ENCODE measurements at regions not wholly inside any gene's neighbourhood (a gene's known extent, or its start where the extent isn't known, plus 50 kb on each side); places are given as distances from the start of the nearest gene placed in this dataset.
"Not testable (repeated sequence)": the region's sequence is repeated elsewhere in the genome, so short reads cannot be mapped to it uniquely, and the experiment has no call there.

- no peak for DNase-seq
Observed at GRCh38 chr14:105911006-105911847, 384.8 kb downstream of the TMEM121 start.

- DNase-seq: not testable (repeated sequence)
Observed at GRCh38 chr14:105911848-105912292, 385.5 kb downstream of the TMEM121 start.

- DNase-seq: no peak
Observed at GRCh38 chr14:105912641-105913180, 386.3 kb downstream of the TMEM121 start.

- no peak for DNase-seq
Observed at GRCh38 chr14:105913221-105913620, 386.8 kb downstream of the TMEM121 start.

GRCh38 chr14:105913861-105914260 lies 387.5 kb downstream of the TMEM121 start:
- DNase-seq: no peak

GRCh38 chr14:105914281-105914680 lies 387.9 kb downstream of the TMEM121 start:
- not testable (repeated sequence) for DNase-seq

- DNase-seq: no peak
Observed at GRCh38 chr14:105914738-105915385, 388.5 kb downstream of the TMEM121 start.

GRCh38 chr14:105915546-105915945 lies 389.2 kb downstream of the TMEM121 start:
- not testable (repeated sequence) for DNase-seq

- not testable (repeated sequence) for DNase-seq
Observed at GRCh38 chr14:105917136-105917932, 391.0 kb downstream of the TMEM121 start.

GRCh38 chr14:105917933-105918436 lies 391.6 kb downstream of the TMEM121 start:
- DNase-seq: no peak

- no peak for DNase-seq
Observed at GRCh38 chr14:105918496-105919262, 392.3 kb downstream of the TMEM121 start.

GRCh38 chr14:105919458-105920150 lies 393.2 kb downstream of the TMEM121 start:
- no peak for DNase-seq

GRCh38 chr14:105920151-105920700 lies 393.8 kb downstream of the TMEM121 start:
- DNase-seq: not testable (repeated sequence)

- not testable (repeated sequence) for DNase-seq
Observed at GRCh38 chr14:105920803-105921755, 394.7 kb downstream of the TMEM121 start.

- not testable (repeated sequence) for DNase-seq
Observed at GRCh38 chr14:105921781-105922180, 395.4 kb downstream of the TMEM121 start.

GRCh38 chr14:105923520-105924191 lies 397.3 kb downstream of the TMEM121 start:
- not testable (repeated sequence) for DNase-seq

- no peak for DNase-seq
Observed at GRCh38 chr14:105924951-105925591, 398.7 kb downstream of the TMEM121 start.

- DNase-seq: no peak
Observed at GRCh38 chr14:105925615-105926372, 399.4 kb downstream of the TMEM121 start.
